OCI-LY1 (cell line): ENCODE measurements at regions not wholly inside any gene's neighbourhood (a gene's known extent, or its start where the extent isn't known, plus 50 kb on each side); places are given as distances from the start of the nearest gene placed in this dataset.
"Not testable (repeated sequence)": the region's sequence is repeated elsewhere in the genome, so short reads cannot be mapped to it uniquely, and the experiment has no call there.

ENCODE experiments used
- H2AFZ ChIP-seq: fragments of 200-600 bp; sonication (generic), shearing (Covaris generic); 2 replicates; pipeline ENCODE4 v1.6.0; 2014; ENCODE audit warnings: antibody characterized with exemption, mild to moderate bottlenecking, low read length
- H3F3A ChIP-seq: fragments of 200-600 bp; sonication (generic), shearing (Covaris generic); 2 replicates; pipeline ENCODE4 v1.6.0; 2014; ENCODE audit warnings: mild to moderate bottlenecking, antibody characterized with exemption, low read length, moderate library complexity; ENCODE audit not compliant: insufficient read depth
- H3K27ac ChIP-seq: fragments of 200-600 bp; sonication (generic); 2 replicates; pipeline ENCODE4 v1.5.1; 2014; ENCODE audit warnings: low read length, mixed run types, mild to moderate bottlenecking, low read depth; ENCODE audit not compliant: poor library complexity, severe bottlenecking
- H3K27me3 ChIP-seq: fragments of 200-600 bp; sonication (generic); 2 replicates; pipeline ENCODE4 v1.6.0; 2014; ENCODE audit warnings: antibody characterized with exemption, mild to moderate bottlenecking, low read length, moderate library complexity; ENCODE audit not compliant: insufficient read depth
- H3K36me3 ChIP-seq: fragments of 200-600 bp; sonication (generic); 2 replicates; pipeline ENCODE4 v1.6.1; 2014; ENCODE audit warnings: mild to moderate bottlenecking, antibody characterized with exemption, low read length, moderate library complexity, mixed read lengths; ENCODE audit not compliant: insufficient read depth
- H3K4me1 ChIP-seq: fragments of 200-600 bp; sonication (generic); 2 replicates; pipeline ENCODE4 v1.5.1; 2014; ENCODE audit warnings: mild to moderate bottlenecking, low read length, moderate library complexity; ENCODE audit not compliant: insufficient read depth, severe bottlenecking
- H3K4me2 ChIP-seq: fragments of 200-600 bp; sonication (generic), shearing (Covaris generic); 2 replicates; pipeline ENCODE4 v1.6.1; 2014; ENCODE audit warnings: low read length
- H3K4me3 ChIP-seq: fragments of 200-600 bp; sonication (generic); 2 replicates; pipeline ENCODE4 v1.5.1; 2014; ENCODE audit warnings: low read length, low read depth, mild to moderate bottlenecking, mixed read lengths; ENCODE audit not compliant: poor library complexity, severe bottlenecking
- H3K79me2 ChIP-seq: fragments of 200-600 bp; shearing (Covaris generic); 2 replicates; pipeline ENCODE4 v1.6.1; 2016; ENCODE audit warnings: mixed run types, low read length, mixed read lengths; ENCODE audit not compliant: insufficient read depth
- H3K9ac ChIP-seq: fragments of 200-600 bp; sonication (generic), shearing (Covaris generic); 2 replicates; pipeline ENCODE4 v1.6.1; 2014; ENCODE audit warnings: mild to moderate bottlenecking, low read length, mixed read lengths
- H3K9me2 ChIP-seq: fragments of 200-600 bp; sonication (generic), shearing (Covaris generic); 2 replicates; pipeline ENCODE4 v1.6.1; 2014; ENCODE audit warnings: low read depth, mild to moderate bottlenecking, low read length, mixed read lengths
- H3K9me3 ChIP-seq: fragments of 200-600 bp; shearing (Covaris generic); 2 replicates; pipeline ENCODE4 v1.6.1; 2014; ENCODE audit warnings: low read length, mixed read lengths
- H4K20me1 ChIP-seq: fragments of 200-600 bp; sonication (generic), shearing (Covaris generic); 2 replicates; pipeline ENCODE4 v1.6.0; 2016; ENCODE audit warnings: mild to moderate bottlenecking, low read length; ENCODE audit not compliant: insufficient read depth
- CTCF ChIP-seq: fragments of 200-600 bp; sonication (generic), shearing (Covaris generic); IDR thresholded peaks from 2 replicates; pipeline ENCODE4 v1.5.1; 2017; ENCODE audit warnings: mild to moderate bottlenecking, antibody characterized with exemption, low read length, moderate library complexity, mixed read lengths
- EZH2 ChIP-seq: fragments of 200-600 bp; sonication (generic), shearing (Covaris generic); IDR thresholded peaks from 2 replicates; pipeline ENCODE4 v1.8.0; 2017; ENCODE audit warnings: borderline replicate concordance, mixed run types, mild to moderate bottlenecking, antibody characterized with exemption, low read length, moderate library complexity, mixed read lengths

GRCh38 chr15:77893671-77894640, 183.6 kb downstream of the TBC1D2B start:
- H3K4me1 ChIP-seq, H3K36me3 ChIP-seq, H3K9ac ChIP-seq, H3K4me2 ChIP-seq, H3K27ac ChIP-seq, H2AFZ ChIP-seq, H3F3A ChIP-seq, H4K20me1 ChIP-seq, H3K27me3 ChIP-seq, H3K79me2 ChIP-seq, H3K9me3 ChIP-seq, H3K9me2 ChIP-seq, H3K4me3 ChIP-seq: not testable (repeated sequence)

GRCh38 chr15:77893246-77893645, 184.3 kb downstream of the TBC1D2B start:
- not testable (repeated sequence) for H3K9ac ChIP-seq, H3K9me3 ChIP-seq, H4K20me1 ChIP-seq, H3F3A ChIP-seq, H3K4me3 ChIP-seq, H2AFZ ChIP-seq, H3K27ac ChIP-seq, H3K4me2 ChIP-seq, H3K9me2 ChIP-seq, H3K27me3 ChIP-seq, H3K4me1 ChIP-seq, H3K36me3 ChIP-seq, H3K79me2 ChIP-seq

- Histone ChIP-seq H3K36me3 (no peaks in the 10 kb centered on the region), H3K4me2 (no peak overlapping the region), H3K4me1 (no peaks in the 10 kb centered on the region), H3K9me3 (no peaks in the 10 kb centered on the region), H3K9ac (no peak overlapping the region), H4K20me1 (no peaks in the 10 kb centered on the region), H3K79me2 (no peaks in the 10 kb centered on the region), H3F3A (no peaks in the 10 kb centered on the region), H3K9me2 (no peaks in the 10 kb centered on the region), H3K27me3 (no peaks in the 10 kb centered on the region), H3K27ac (no peak overlapping the region), H3K4me3 (no peak overlapping the region), H2AFZ (no peak overlapping the region)
- no peak for TF ChIP-seq CTCF
- no peak for TF ChIP-seq EZH2
Observed at GRCh38 chr15:77892335-77892734, 185.2 kb downstream of the TBC1D2B start.

- not testable (repeated sequence) for H4K20me1 ChIP-seq, H3F3A ChIP-seq, H3K9ac ChIP-seq, H3K27ac ChIP-seq, H3K4me2 ChIP-seq, H3K9me2 ChIP-seq, H2AFZ ChIP-seq, H3K27me3 ChIP-seq, H3K4me1 ChIP-seq, H3K79me2 ChIP-seq, H3K4me3 ChIP-seq, H3K36me3 ChIP-seq, H3K9me3 ChIP-seq
Observed at GRCh38 chr15:77891862-77892261, 185.6 kb downstream of the TBC1D2B start.

GRCh38 chr15:77890911-77891801, 186.4 kb downstream of the TBC1D2B start:
- H3K9ac ChIP-seq, H3K9me3 ChIP-seq, H3K4me2 ChIP-seq, H3K27me3 ChIP-seq, H3K36me3 ChIP-seq, H2AFZ ChIP-seq, H3K4me1 ChIP-seq, H3K27ac ChIP-seq, H4K20me1 ChIP-seq, H3F3A ChIP-seq, H3K79me2 ChIP-seq, H3K4me3 ChIP-seq, H3K9me2 ChIP-seq: not testable (repeated sequence)

- not testable (repeated sequence) for H3K9me2 ChIP-seq, H3F3A ChIP-seq, H4K20me1 ChIP-seq, H3K79me2 ChIP-seq, H3K4me2 ChIP-seq, H3K9ac ChIP-seq, H3K27me3 ChIP-seq, H3K36me3 ChIP-seq, H3K27ac ChIP-seq, H3K4me3 ChIP-seq, H2AFZ ChIP-seq, H3K4me1 ChIP-seq, H3K9me3 ChIP-seq
Observed at GRCh38 chr15:77889828-77890725, 187.4 kb downstream of the TBC1D2B start.
